ENCODE measurements at regions not wholly inside any gene's neighbourhood (a gene's known extent, or its start where the extent isn't known, plus 50 kb on each side); places are given as distances from the start of the nearest gene placed in this dataset.
A peak's percentile ranks its signal among the peaks of the same experiment; 100 is the strongest.
"Not testable (repeated sequence)": the region's sequence is repeated elsewhere in the genome, so short reads cannot be mapped to it uniquely, and the experiment has no call there.

DNA sequence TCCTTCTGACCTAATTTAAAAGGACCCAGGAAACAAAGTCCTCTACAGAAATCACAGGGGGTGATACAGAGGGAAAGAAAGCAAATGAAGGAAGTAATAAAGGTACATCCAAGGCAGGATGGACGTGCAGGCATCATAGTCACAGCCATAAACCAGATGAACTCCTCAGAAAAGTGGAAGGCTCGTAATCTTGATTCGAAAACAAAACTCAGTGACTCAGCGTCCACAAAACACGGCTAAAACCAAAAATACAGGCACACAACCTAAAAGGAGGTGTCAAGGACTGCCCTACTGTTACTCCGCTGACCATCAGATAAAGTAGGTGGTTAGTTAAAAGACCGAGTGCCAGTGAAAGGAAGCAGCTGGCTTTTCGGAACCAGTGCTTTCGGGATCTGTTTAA lies 81.5 kb downstream of the TRIM69 start:
- not testable (repeated sequence) for DNase-seq

DNA sequence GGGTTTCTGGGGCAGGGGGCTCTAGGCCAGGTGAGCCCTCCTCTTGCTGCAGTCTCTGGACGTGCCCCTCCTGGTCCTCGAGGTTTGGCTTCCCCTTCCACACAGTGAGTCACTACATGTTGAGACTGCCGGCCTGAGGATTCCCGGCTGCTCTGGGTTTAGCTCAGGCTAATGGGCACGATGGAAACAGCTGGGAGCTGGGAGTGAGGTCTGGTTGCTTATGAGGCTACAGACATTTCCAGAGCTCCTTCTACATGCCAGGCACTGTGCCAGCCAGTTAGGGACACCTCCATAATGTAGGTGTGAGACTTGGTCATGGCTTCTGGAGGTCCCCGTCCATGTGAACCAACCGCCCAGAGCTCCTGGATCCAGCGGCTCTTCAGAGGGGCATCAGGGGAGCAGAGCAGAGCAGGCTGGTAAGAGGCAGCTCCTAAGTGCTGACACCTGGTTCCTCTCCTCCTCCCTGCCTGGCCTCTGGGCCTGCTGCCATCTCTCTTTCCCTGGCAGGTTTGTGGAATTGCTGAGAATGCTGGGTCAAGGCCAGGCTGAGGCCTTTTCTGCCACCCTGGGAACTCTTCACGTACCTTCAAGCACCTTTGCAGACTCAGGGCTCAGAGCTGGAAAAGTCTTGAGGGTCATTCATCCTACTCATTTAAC lies 83.1 kb downstream of the TRIM69 start:
- peak; percentile 44 for DNase-seq

DNA sequence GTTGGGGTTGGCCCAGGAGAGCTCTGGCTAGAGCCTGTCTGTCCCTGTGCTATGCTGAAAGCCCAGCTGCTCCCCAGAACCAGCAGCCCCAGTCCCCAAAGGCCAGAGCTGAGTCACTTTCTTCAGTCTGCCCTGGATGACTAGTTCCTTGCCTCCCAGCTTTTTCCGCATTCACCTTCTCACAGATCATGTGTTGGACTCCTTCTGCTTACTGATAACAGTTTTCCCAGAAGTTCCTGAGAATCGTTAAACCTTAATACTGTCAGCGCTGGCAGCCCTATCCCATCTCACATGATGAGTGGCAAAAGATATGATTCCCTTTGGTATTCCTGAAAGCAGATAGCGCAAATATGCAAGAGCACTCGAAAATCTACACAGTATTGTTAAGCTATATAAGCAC lies 84.2 kb downstream of the TRIM69 start:
- DNase-seq: not testable (repeated sequence)

DNA sequence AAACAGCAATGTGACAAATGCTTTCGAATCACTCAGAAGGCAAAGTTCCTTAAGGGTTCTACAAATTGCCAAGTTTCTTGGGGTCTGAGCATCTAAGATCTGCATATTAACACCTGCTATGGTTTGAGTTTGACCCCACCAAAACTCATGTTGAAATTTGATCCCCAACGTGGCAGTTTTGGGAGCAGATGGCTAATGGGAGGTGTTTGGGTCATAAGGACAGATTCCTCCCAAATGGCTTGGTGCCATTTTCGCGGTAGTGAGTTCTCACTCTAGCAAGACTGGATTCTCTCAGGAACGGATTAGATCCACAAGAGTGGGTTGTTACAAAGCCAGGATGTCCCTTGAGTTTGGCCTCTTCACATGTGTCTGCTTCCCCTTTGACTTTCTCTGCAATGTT lies 84.6 kb downstream of the TRIM69 start:
- DNase-seq: peak; percentile 33

DNA sequence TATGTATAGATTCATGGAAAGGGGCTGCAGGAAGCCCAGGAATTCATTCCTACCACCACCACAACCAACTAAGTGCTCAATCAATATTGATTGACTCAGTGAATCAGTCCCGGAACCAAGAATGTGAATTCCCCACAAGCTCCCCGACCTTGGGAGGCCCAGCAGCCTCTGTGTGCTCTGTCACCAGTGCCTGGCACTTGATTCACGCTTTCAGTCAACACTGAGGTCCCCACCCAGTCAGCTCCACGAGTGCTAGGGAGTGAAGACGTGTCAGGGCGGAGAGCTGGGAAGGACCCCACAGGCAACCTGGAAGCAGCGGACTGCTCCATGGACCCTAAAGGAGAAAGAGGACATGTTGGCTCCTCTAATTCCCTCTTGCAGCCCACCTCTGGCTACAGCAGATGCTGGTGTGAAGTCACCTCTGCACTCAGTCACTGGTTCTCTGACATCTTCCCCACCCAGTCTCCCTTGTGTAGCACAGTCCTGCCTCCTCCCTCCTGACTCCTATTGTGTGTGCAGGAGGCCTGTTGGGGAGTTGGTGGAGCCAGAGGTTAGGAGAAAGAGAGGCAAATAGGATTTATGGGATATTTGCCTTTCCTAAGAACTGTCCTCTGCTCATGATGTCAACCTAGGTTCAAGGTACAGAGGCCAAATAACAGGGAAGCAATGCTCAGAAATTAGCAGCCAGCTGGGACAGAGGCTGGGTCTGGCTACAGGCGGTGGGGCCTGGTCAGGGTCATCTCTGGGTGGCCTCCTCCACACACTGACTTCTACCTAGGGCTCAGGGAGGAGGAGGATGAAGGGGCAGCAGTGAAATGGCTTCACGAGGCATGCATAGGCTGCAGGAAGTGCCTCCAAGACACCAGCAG lies 88.2 kb downstream of the TRIM69 start:
- not testable (repeated sequence) for DNase-seq

DNA sequence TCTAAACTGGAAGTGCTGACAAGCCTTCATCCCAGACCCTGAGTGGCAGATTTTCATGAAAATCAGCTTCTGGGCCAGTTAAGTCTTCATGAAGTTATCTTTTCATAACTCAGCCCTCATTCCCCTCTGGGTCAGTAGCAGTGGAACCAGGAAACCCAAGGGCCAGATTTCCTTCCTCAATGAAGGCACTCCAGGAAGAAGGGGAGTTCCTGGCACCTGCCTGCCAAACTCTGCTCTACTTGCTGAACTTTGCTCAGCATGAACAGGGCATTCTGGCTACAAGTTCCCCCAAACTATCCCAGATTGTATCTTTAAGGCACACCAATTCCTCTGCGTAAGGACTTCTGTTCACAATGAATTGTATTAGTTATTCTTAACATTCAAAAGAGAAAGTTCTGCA lies 90.3 kb downstream of the TRIM69 start:
- not testable (repeated sequence) for DNase-seq

DNA sequence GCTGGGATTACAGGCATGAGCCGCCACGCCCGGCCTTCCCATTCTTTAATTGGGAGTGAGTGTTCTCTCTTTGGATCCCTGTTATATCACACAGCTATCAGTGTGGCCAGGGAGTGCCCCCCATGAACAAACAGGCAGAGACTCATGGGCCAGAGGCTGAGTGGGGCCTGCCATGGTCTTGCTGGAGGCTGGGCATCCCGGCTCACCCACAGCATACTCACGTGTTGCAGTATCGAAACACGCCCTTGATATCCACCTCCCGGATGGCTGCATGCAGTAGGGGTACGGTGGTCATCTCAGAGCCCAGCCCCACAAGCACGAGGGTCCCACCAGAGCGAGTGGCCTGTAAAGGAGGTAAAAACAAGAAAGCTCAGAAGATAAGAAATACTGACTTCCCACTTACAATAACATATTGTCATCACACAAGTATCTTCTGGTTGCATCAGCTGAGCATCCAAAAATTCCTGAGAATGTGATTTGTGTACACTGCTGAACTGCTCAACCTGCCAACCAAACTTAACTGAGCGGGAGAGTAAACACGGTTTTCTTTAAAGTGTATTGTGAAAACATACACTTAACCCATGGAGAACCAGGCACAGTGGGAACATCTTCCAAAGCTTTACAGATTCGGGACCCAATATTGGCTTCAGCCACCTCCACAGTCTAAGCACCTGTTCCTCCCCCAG lies 92.0 kb downstream of the TRIM69 start:
- DNase-seq: not testable (repeated sequence)

DNA sequence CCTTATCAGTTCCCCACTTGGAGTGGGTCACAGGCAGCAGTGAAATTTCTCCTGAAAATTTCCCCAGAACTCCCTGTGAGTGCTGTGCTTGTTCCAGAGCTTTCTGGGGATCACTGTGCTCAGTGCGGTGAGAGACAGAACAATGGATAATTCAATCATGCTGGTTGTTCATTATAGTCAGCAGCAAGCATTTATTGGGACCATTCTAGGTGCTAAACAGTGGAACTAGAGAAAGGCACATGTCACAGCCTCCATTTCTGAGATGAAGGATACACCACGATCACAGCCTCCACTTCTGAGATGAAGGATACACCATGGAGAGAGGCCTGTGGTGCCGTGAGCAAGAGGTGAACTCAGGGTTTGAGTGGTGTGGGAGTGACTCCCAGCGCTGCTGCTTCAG lies 92.8 kb downstream of the TRIM69 start:
- DNase-seq: not testable (repeated sequence)

DNA sequence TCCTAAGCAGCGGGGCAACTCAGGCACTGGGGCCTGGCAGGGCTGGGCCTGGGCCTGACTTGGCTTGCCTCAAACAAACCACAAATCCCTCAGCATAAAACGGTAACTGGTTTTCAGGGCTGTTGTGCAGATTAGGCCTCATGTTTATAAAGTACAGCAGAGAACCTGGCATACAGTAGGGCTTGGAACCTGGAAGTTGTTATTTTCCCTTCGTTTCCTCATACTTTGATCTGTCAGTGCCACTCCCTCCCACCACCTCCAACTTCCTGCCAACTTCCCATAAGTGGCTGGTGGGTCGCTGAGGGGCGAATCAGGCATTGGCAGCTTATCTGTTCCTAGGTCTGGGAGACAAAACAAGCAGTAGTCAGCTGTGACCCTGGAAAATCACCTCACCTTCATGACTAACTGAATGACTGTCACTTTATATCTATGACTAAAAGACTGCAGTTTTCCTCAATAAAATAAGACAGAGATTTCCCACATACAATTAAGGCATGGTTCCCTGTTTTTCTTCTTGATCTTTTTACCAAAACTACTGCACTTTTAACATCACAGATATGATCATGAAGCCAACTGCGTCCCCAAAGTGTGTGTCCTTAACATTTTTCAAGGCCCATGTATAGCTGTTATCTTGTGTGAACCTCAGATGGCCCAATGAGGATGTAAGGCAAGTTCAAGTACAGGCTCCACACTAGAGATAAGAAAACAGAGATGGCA lies 94.5 kb downstream of the TRIM69 start:
- DNase-seq: not testable (repeated sequence)

DNA sequence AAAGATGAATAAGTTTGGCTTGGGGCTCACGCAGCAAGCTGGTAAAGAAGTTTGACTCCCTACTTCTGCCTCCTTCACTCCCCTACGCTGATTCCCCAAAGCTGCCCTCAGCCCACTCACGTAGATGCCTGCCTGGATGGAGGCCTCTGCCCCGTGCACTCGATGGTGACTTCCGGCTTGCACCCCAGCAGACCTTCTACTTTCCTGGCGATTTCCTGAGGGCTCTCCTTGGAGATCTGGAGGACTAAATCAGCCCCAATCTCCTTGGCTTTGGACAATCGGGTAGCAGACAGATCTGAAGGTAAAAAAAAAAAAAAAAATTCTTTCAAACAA lies 95.0 kb downstream of the TRIM69 start:
- DNase-seq: not testable (repeated sequence)

DNA sequence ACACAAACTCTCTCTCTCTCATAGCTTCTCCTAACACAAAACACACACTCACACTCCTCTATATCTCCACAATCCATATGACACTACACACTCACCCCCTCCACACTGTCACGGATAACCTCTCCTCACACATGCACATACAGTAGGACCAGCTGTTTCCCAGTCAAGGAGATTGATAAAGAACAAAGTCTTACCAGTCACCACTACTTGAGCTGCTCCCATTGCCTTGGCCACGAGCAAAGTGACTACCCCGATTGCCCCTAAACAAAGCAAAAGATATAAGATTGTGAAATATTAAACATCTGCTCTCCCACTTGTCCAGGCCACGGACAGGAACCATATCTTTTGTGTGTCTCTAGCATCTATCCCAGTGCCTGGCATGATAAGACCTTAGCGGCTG lies 95.8 kb downstream of the TRIM69 start:
- not testable (repeated sequence) for DNase-seq

DNA sequence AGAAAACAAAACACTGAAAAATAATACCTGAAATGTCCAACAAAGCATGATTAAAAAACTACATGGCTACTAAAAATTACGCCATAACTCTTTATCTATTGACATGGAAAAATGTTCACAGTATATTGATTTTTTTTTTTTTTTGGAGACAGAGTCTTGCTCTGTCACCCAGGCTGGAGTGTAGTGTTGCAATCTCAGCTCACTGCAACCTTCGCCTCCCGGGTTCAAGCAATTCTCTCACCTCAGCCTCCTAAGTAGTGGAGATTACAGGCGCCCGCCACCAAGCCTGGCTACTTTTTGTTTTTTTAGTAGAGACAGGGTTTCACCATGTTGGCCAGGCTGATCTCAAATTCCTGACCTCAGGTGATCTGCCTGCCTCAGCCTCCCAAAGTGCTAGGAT lies 96.8 kb downstream of the TRIM69 start:
- not testable (repeated sequence) for DNase-seq

DNA sequence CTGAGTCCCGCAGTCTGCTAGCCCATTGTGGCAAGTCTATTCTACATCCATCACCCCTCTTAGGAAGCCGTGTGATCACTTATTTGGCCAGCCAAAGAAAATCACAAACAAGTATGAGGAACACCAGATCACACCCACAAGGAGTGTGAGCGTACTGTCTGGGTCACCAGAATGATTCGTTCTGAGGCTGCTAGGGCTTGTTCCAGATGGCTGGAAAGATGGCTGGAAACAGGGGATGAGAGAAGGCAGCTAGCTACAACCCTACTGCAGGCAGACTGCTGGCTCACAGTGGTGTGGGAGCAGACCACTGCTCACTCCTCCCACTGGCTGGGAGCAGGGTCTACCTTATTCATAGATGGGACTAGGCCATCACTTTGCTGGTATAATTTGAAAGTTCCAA lies 97.4 kb downstream of the TRIM69 start:
- DNase-seq: not testable (repeated sequence)

DNA sequence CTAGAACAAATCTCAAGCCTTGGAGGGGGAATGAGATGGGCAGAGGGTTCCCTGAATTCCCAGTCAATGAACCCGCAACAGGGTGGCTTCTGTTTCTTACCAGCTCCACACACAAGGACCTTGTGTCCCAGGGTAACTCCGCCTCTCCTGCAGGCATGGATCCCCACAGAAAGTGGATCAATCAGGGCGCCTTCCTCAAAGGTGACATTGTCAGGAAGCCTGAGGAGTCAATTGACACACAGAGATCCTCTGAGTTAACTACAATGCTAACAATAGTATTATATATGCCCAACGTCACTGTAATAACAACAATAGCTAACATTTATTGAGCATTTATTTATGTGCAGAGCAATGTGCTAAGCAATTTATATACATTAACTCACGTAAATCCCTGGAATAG lies 98.8 kb downstream of the TRIM69 start:
- not testable (repeated sequence) for DNase-seq

DNA sequence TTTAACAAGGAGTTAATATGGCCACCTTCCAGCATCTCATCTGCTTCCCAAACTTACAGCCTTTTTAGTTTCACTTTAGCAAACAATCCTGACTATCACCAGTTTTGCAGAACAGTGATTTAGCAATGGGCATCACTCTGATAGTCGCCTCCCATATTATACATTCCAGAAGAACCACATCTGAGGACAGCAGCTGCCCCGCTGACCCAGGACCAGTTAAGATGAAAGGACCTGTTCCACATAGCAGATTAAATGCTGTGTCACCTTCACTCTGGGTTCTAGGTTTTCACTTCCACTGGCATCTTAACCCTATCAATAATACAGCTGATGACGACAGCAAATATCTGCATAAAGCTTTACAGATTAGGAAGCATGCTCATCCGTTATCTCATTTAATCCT lies 99.8 kb downstream of the TRIM69 start:
- no peak for DNase-seq

DNA sequence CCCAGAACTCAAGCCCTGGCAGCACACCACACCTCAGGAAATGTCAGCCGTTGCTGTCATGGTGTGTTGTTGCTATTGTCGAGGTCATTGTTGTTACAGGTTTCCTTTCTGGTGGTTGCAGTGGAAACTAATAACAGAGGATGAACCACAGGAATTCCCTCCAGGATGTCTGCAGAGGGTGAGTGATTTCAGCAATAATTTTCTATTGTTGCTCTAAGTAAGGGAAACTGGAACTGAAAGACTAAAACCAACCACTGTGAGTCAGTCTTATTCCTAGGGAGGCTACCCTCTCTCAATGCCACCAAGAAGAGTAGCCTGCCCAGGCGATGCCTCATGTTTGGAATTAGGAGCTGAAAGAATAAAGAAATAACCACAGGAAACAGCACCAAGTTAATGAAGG lies 102.6 kb downstream of the TRIM69 start:
- DNase-seq: not testable (repeated sequence)

DNA sequence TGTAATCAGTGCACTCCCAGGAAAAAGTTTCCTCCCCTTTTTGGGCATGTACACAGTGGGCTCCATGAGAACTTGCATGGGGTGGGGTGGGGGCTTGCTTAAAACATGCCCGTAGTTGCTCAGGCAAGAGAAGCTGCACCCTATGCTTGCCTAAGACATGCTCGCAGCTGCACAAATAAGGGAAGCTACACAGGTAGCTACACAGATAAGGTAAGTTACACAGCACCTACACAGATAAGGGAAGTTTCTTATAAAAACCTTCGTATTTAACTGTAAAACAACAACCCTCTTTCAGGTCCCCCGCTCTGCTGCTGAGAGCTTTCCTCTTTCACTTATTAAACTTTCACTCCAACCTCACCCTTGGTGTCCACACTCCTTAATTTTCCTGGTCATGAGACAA lies 105.4 kb downstream of the TRIM69 start:
- not testable (repeated sequence) for DNase-seq

DNA sequence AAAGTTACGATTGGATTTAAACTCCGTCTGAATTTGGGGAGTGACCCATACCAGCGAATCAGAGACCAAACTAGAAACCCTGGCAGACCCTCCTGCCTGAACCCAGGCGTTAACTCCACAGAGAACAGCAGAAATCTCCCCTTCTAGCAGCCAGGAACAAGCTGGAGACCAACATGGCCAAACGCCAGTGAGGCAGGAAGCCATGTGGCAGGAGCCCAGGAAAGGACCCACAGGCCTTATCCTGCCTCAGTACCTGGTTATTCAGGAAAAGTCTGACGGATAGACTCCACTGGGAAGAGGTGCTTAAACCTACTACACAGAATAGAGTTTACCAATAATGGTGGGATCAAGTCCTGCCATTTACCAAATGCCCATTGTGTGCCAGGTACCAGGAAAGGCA lies 106.6 kb downstream of the TRIM69 start:
- not testable (repeated sequence) for DNase-seq

DNA sequence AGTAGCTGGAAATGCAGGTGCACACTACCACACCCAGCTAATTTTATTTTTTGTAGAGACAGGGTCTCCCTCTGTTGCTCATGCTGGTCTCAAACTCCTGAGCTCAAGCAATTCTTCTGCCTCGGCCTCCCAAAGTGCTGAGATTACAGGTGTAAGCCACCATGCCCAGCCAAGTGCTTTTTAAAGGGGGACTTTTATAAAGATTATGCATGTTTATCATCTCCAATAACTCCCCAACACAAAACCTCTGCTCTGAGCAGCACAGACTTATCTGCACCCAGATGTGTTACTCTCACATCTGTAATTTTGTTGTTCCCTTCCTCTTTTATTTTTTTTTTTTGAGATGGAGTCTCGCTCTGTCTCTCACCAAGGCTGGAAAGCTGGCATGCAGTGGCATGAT lies 108.6 kb downstream of the TRIM69 start:
- not testable (repeated sequence) for DNase-seq

DNA sequence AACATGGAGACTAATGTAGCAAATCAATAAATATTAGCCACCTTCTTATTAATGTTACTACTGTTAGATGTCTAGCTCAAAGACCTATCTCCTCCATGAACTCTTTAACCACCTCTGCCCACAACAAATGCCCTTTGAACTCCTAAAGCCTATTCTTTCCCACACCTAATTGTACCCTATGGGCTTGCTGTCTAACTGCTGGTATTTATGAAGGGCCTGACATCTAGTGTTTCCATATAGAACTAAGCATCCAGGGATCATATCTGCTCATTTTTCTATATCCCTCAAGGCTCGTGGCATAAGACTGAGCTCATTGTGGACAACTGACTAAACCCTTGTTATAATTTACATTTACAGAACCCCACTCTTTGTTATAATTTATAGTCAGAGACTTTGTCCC lies 109.8 kb downstream of the TRIM69 start:
- DNase-seq: not testable (repeated sequence)

DNA sequence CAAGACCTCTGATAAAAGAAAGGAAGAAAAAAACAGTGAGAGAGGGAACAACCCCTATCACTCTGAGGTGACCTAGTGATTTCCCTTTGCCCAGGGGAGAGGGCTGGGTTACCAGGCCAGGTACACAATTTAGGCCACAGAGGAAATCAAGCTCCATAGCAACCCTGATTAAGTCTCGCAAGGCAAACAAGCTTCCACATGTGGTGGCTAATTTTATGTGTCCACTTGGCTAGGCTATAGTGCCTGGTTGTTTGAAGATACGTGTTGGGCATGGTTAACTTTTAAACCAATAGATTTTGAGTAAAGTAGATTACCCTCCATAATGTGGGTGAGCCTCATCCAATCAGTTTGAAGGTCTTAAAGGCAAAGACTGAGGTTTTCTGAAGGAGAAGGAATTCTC lies 108.9 kb upstream of the TERB2 start:
- DNase-seq: not testable (repeated sequence)

DNA sequence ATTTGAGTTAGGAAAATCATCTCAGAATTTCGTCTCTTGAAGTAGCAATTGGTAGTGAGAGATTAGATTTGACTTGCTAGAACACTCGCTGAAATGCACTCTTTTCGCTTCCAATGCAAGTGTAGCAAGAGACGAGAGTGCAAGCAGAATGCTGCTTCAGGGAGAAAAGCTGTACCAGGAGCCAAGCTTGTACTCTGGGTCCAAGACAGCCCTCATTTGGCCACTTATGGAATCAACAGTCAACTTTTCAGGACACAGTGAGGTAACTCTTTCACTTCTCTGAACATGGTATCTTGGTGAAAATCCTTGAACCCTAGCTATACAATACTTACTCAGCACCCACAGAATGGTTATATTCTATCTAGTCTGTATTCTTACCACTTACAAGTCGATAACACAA lies 107.6 kb upstream of the TERB2 start:
- DNase-seq: not testable (repeated sequence)
